ENCODE measurements at regions not wholly inside any gene's neighbourhood (a gene's known extent, or its start where the extent isn't known, plus 50 kb on each side); places are given as distances from the start of the nearest gene placed in this dataset.

DNA sequence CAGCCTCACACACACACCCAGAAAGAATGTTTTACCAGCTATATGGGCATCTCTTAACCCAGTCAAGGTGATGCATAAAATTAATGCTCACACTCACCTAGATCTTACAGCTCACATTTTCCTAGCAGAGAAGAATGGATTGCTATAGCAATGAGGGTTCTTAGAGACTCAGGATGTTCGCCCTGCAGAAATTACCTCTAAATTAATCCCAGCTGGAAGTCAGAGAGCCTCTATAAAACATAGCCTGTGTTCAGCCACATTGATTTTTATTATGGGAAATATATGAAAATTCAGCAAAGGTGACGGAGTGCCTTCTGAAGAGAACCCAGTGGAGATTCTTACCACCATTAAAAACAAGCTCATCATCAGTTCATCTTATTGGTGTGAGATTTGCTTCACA, 528.3 kb upstream of the ZFP42 start:
- Histone ChIP-seq H4K8ac (ENCODE audit: extremely low read depth, insufficient read depth, low read length) (no peak overlapping the region), H3K9me3 (ENCODE audit: insufficient read depth in 2 of 2, low read depth in 1 of 2, low read length in 1 of 2) (no peaks in the 10 kb centered on the region), H3K79me2 (ENCODE audit: control insufficient read depth in 1 of 2, insufficient read depth in 2 of 2, low read length in 2 of 2) (no peaks in the 10 kb centered on the region), H2BK12ac (ENCODE audit: low read depth, low read length) (no peak overlapping the region), H4K5ac (ENCODE audit: insufficient read length, low read depth, low read length) (no peak overlapping the region), H3K18ac (ENCODE audit: extremely low read depth, low read length) (no peak overlapping the region), H4K91ac (replicated peaks; ENCODE audit: insufficient read length, low read length) (no peak overlapping the region), H3K27me3 (replicated peaks in 1 of 4; ENCODE audit: control insufficient read depth in 3 of 4, extremely low read depth in 1 of 4, insufficient read depth in 3 of 4, low read length in 3 of 4) (no peaks in the 10 kb centered on the region), H3K79me1 (ENCODE audit: low read depth, low read length) (no peaks in the 10 kb centered on the region), H2BK120ac (replicated peaks; ENCODE audit: low read depth, low read length) (no peak overlapping the region), H2AK5ac (ENCODE audit: low read depth, low read length) (no peak overlapping the region), H3K56ac (replicated peaks; ENCODE audit: insufficient read length, low read depth, low read length) (no peak overlapping the region), H3K36me3 (ENCODE audit: control insufficient read depth in 2 of 4, insufficient read depth in 4 of 4, low read length in 3 of 4) (no peaks in the 10 kb centered on the region), H3K9ac (replicated peaks in 1 of 4; ENCODE audit: extremely low read depth in 1 of 4, low read depth in 3 of 4, low read length in 3 of 4) (no peak overlapping the region), H3K4me2 (ENCODE audit: insufficient read depth in 1 of 2, low read depth in 2 of 2, low read length in 2 of 2) (no peak overlapping the region), H3K14ac (ENCODE audit: insufficient read length) (no peak overlapping the region), H3K23me2 (ENCODE audit: low read depth, low read length) (no peaks in the 10 kb centered on the region), H3K27ac (ENCODE audit: low read depth, low read length) (no peak overlapping the region), H3K23ac (ENCODE audit: insufficient read length) (no peak overlapping the region), H2BK20ac (ENCODE audit: low read length) (no peak overlapping the region), H2AFZ (ENCODE audit: low read length) (no peak overlapping the region), H4K20me1 (replicated peaks in 1 of 2; ENCODE audit: control insufficient read depth in 1 of 2, insufficient read depth in 2 of 2, low read length in 2 of 2) (no peaks in the 10 kb centered on the region), H3K4me3 (ENCODE audit: extremely low read depth in 1 of 4, insufficient read depth in 2 of 4, low read depth in 3 of 4, low read length in 4 of 4) (no peak overlapping the region), H3K4ac (replicated peaks; ENCODE audit: insufficient read length, low read depth, low read length) (no peak overlapping the region), H3K4me1 (replicated peaks in 1 of 4; ENCODE audit: control insufficient read depth in 3 of 4, insufficient read depth in 4 of 4, low read length in 3 of 4) (no peaks in the 10 kb centered on the region), H2BK15ac (ENCODE audit: low read length) (no peak overlapping the region), H2BK5ac (ENCODE audit: low read depth, low read length) (no peak overlapping the region)
- TF ChIP-seq, protein P1, sequence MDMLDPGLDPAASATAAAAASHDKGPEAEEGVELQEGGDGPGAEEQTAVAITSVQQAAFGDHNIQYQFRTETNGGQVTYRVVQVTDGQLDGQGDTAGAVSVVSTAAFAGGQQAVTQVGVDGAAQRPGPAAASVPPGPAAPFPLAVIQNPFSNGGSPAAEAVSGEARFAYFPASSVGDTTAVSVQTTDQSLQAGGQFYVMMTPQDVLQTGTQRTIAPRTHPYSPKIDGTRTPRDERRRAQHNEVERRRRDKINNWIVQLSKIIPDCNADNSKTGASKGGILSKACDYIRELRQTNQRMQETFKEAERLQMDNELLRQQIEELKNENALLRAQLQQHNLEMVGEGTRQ (IDR thresholded peaks at IDR 0.05; ENCODE audit: low read length) = no peak
- TF ChIP-seq CBX5 (IDR thresholded peaks at IDR 0.05; ENCODE audit: low read depth, low read length) (no peak), BCL11A (IDR thresholded peaks at IDR 0.05; ENCODE audit: low read depth in 2 of 2, low read length in 2 of 2) (no peak), JUND (IDR thresholded peaks at IDR 0.05; ENCODE audit: low read length) (no peak)
- FAIRE-seq (no peak), DNase-seq (ENCODE audit: low read depth in 1 of 2, low spot score in 2 of 2) (no peak)
- ChIA-PET POLR2A (ENCODE audit: partially characterized antibody) (no interaction called here), CTCF (ENCODE audit: partially characterized antibody) (interaction anchor here (0.7 kb wide), 1 partner anchor 475 kb away, joined by 3 read pairs; no protein-coding TSS in a partner anchor)
- WGBS, 2 experiments (ENCODE audit: extremely low coverage in 1 of 2, insufficient coverage in 1 of 2, insufficient read length in 1 of 2, insufficient replicate concordance in 2 of 2, low coverage in 1 of 2, low lambda C conversion rate in 2 of 2, missing lambda C conversion rate in 1 of 2) = 93% methylated on average over 2 of the region's 2 CpGs; no CpG with 5 or more reads in 1 of the 2 experiments

Measured in H1 (cell line).